HCT116 (cell line): ENCODE measurements at regions not wholly inside any gene's neighbourhood (a gene's known extent, or its start where the extent isn't known, plus 50 kb on each side); places are given as distances from the start of the nearest gene placed in this dataset.

Experiments
- EGR1 ChIP-seq: IDR thresholded peaks from 2 replicates; pipeline ENCODE4 v1.6.1; 2012; ENCODE audit warnings: low read depth
- EZH2 ChIP-seq: fragments of 200-600 bp; sonication (generic); IDR thresholded peaks from 2 replicates; pipeline ENCODE4 v1.6.1; 2017; ENCODE audit warnings: antibody characterized with exemption, mixed run types
- EZH2phosphoT487 ChIP-seq: fragments of 200-600 bp; IDR thresholded peaks from 2 replicates; pipeline ENCODE4 v1.6.1; 2018; ENCODE audit warnings: antibody characterized with exemption, borderline replicate concordance
- FOSL1 ChIP-seq: IDR thresholded peaks from 2 replicates; pipeline ENCODE4 v1.6.1; 2012; ENCODE audit warnings: low read depth
- JUND ChIP-seq: IDR thresholded peaks from 2 replicates; pipeline ENCODE4 v1.6.1; 2012
- POLR2A ChIP-seq: IDR thresholded peaks from 2 replicates; pipeline ENCODE4 v1.7.0; 2011; ENCODE audit warnings: borderline replicate concordance; ENCODE audit not compliant: insufficient read depth, insufficient read length; ENCODE audit errors: extremely low read depth
- POLR2AphosphoS5 ChIP-seq: IDR thresholded peaks from 2 replicates; pipeline ENCODE4 v1.6.1; 2011; ENCODE audit warnings: mild to moderate bottlenecking, low read depth, low read length, moderate library complexity
- RAD21 ChIP-seq: IDR thresholded peaks from 2 replicates; pipeline ENCODE4 v1.6.1; 2012; ENCODE audit warnings: low read depth, mild to moderate bottlenecking
- YY1 ChIP-seq: IDR thresholded peaks from 2 replicates; pipeline ENCODE4 v1.6.1; 2011; ENCODE audit warnings: low read length, low read depth, moderate library complexity, mild to moderate bottlenecking; ENCODE audit not compliant: insufficient replicate concordance; ENCODE audit errors: extremely low read depth
- ZNF274 ChIP-seq: fragments of 200-500 bp; sonication (Bioruptor generic); IDR thresholded peaks from 2 replicates; pipeline ENCODE4 v1.6.1; 2014; ENCODE audit warnings: mild to moderate bottlenecking, low read depth, low read length, inconsistent platforms
- TF ChIP-seq, protein P1 (sequence below), 3 experiments: fragments of 200-600 bp in 1 of 3; sonication (generic) in 1 of 3; IDR thresholded peaks in 2 of 3; conservative IDR thresholded peaks in 1 of 3; 2 replicates each; pipeline ENCODE4 v1.5.1; 2012 to 2017; ENCODE audit warnings: low read depth in 2 of 3, low read length in 2 of 3, antibody characterized with exemption in 1 of 3, borderline replicate concordance in 1 of 3, control low read depth in 1 of 3, mild to moderate bottlenecking in 1 of 3, mixed read lengths in 1 of 3, mixed run types in 1 of 3, moderate library complexity in 1 of 3; ENCODE audit not compliant: insufficient read depth in 1 of 3
- TF ChIP-seq, protein P2 (sequence below): IDR thresholded peaks from 2 replicates; pipeline ENCODE4 v1.6.1; 2011; ENCODE audit warnings: mild to moderate bottlenecking, low read length, moderate library complexity; ENCODE audit not compliant: insufficient replicate concordance; ENCODE audit errors: extremely low read depth
- TF ChIP-seq, protein P3 (sequence below): IDR thresholded peaks from 2 replicates; pipeline ENCODE4 v1.6.1; 2012
- TF ChIP-seq, protein P4 (sequence below): IDR thresholded peaks from 2 replicates; pipeline ENCODE4 v1.6.1; 2012; ENCODE audit warnings: low read depth

DNA sequence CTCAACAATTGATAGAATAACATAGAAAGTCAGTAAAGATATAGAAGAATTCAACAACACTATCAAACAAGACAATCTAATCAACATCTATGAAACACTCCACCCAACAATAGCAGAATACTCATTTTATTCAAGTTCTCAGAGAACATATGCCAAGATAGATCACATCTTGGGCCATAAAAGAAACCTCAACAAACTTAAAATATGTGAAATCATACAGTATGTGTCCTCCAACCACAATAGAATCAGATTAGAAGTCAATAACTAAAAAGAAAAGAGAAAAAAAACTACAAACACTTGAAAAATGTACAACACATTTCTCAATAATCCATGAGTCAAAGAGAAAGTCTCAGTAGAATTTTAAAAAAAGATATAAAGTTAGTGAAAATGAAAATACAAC lies 78.6 kb upstream of the LDB2 start:
- TF ChIP-seq, protein P1, sequence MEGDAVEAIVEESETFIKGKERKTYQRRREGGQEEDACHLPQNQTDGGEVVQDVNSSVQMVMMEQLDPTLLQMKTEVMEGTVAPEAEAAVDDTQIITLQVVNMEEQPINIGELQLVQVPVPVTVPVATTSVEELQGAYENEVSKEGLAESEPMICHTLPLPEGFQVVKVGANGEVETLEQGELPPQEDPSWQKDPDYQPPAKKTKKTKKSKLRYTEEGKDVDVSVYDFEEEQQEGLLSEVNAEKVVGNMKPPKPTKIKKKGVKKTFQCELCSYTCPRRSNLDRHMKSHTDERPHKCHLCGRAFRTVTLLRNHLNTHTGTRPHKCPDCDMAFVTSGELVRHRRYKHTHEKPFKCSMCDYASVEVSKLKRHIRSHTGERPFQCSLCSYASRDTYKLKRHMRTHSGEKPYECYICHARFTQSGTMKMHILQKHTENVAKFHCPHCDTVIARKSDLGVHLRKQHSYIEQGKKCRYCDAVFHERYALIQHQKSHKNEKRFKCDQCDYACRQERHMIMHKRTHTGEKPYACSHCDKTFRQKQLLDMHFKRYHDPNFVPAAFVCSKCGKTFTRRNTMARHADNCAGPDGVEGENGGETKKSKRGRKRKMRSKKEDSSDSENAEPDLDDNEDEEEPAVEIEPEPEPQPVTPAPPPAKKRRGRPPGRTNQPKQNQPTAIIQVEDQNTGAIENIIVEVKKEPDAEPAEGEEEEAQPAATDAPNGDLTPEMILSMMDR (IDR thresholded peaks at IDR 0.05 in 2 of 3, conservative IDR thresholded peaks at IDR 0.05 in 1 of 3; ENCODE audit: borderline replicate concordance in 1 of 3, insufficient read depth in 1 of 3, low read depth in 2 of 3, low read length in 2 of 3) = no peak
- no peak for TF ChIP-seq RAD21
- no peak for TF ChIP-seq EZH2
- no peak for TF ChIP-seq JUND
- TF ChIP-seq POLR2A = no peak
- TF ChIP-seq, protein P2, sequence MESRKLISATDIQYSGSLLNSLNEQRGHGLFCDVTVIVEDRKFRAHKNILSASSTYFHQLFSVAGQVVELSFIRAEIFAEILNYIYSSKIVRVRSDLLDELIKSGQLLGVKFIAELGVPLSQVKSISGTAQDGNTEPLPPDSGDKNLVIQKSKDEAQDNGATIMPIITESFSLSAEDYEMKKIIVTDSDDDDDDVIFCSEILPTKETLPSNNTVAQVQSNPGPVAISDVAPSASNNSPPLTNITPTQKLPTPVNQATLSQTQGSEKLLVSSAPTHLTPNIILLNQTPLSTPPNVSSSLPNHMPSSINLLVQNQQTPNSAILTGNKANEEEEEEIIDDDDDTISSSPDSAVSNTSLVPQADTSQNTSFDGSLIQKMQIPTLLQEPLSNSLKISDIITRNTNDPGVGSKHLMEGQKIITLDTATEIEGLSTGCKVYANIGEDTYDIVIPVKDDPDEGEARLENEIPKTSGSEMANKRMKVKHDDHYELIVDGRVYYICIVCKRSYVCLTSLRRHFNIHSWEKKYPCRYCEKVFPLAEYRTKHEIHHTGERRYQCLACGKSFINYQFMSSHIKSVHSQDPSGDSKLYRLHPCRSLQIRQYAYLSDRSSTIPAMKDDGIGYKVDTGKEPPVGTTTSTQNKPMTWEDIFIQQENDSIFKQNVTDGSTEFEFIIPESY = no peak
- TF ChIP-seq EGR1 = no peak
- no peak for TF ChIP-seq ZNF274
- TF ChIP-seq YY1 = no peak
- TF ChIP-seq, protein P3, sequence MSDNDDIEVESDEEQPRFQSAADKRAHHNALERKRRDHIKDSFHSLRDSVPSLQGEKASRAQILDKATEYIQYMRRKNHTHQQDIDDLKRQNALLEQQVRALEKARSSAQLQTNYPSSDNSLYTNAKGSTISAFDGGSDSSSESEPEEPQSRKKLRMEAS = no peak
- TF ChIP-seq FOSL1 = no peak
- TF ChIP-seq, protein P4, sequence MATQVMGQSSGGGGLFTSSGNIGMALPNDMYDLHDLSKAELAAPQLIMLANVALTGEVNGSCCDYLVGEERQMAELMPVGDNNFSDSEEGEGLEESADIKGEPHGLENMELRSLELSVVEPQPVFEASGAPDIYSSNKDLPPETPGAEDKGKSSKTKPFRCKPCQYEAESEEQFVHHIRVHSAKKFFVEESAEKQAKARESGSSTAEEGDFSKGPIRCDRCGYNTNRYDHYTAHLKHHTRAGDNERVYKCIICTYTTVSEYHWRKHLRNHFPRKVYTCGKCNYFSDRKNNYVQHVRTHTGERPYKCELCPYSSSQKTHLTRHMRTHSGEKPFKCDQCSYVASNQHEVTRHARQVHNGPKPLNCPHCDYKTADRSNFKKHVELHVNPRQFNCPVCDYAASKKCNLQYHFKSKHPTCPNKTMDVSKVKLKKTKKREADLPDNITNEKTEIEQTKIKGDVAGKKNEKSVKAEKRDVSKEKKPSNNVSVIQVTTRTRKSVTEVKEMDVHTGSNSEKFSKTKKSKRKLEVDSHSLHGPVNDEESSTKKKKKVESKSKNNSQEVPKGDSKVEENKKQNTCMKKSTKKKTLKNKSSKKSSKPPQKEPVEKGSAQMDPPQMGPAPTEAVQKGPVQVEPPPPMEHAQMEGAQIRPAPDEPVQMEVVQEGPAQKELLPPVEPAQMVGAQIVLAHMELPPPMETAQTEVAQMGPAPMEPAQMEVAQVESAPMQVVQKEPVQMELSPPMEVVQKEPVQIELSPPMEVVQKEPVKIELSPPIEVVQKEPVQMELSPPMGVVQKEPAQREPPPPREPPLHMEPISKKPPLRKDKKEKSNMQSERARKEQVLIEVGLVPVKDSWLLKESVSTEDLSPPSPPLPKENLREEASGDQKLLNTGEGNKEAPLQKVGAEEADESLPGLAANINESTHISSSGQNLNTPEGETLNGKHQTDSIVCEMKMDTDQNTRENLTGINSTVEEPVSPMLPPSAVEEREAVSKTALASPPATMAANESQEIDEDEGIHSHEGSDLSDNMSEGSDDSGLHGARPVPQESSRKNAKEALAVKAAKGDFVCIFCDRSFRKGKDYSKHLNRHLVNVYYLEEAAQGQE = no peak
- TF ChIP-seq POLR2AphosphoS5 = no peak
- no peak for TF ChIP-seq EZH2phosphoT487
